ENCODE measurements at regions not wholly inside any gene's neighbourhood (a gene's known extent, or its start where the extent isn't known, plus 50 kb on each side); places are given as distances from the start of the nearest gene placed in this dataset.

- TF ChIP-seq CTCF (IDR thresholded peaks at IDR 0.05; ENCODE audit: low read depth, low read length): no peak
- DNase-seq (ENCODE audit: extremely low read depth, low read depth): no peak
These were observed 708.5 kb upstream of the SLC8A1 start for GRCh38 chr2:41160439-41160838.

GRCh38 chr2:41167014-41167413 is 715.1 kb upstream of the SLC8A1 start:
- no peak for DNase-seq (ENCODE audit: extremely low read depth, low read depth)
- no peak for TF ChIP-seq CTCF (IDR thresholded peaks at IDR 0.05; ENCODE audit: low read depth, low read length)

GRCh38 chr2:41169744-41170143 is 717.9 kb upstream of the SLC8A1 start:
- no peak for TF ChIP-seq CTCF (IDR thresholded peaks at IDR 0.05; ENCODE audit: low read depth, low read length)
- DNase-seq (ENCODE audit: extremely low read depth, low read depth): no peak

- DNase-seq (ENCODE audit: extremely low read depth, low read depth): no peak
These were observed 718.7 kb upstream of the SLC8A1 start for GRCh38 chr2:41170589-41170988.

GRCh38 chr2:41180387-41180786 is 728.5 kb upstream of the SLC8A1 start:
- TF ChIP-seq CTCF (IDR thresholded peaks at IDR 0.05; ENCODE audit: low read depth, low read length): no peak

More at GRCh38 chr2:41170589-41170988, 718.7 kb upstream of the SLC8A1 start:
- no peak for TF ChIP-seq CTCF (IDR thresholded peaks at IDR 0.05; ENCODE audit: low read depth, low read length)

GRCh38 chr2:41182961-41183360 is 731.1 kb upstream of the SLC8A1 start:
- no peak for TF ChIP-seq CTCF (IDR thresholded peaks at IDR 0.05; ENCODE audit: low read depth, low read length)
- DNase-seq (ENCODE audit: extremely low read depth, low read depth): no peak

More at GRCh38 chr2:41180387-41180786, 728.5 kb upstream of the SLC8A1 start:
- DNase-seq (ENCODE audit: extremely low read depth, low read depth): no peak

- no peak for DNase-seq (ENCODE audit: extremely low read depth, low read depth)
- no peak for TF ChIP-seq CTCF (IDR thresholded peaks at IDR 0.05; ENCODE audit: low read depth, low read length)
These were observed 735.7 kb upstream of the SLC8A1 start for GRCh38 chr2:41187376-41188122.

All from AG09319 (cell line).